HEK293T (cell line): ENCODE measurements at regions not wholly inside any gene's neighbourhood (a gene's known extent, or its start where the extent isn't known, plus 50 kb on each side); places are given as distances from the start of the nearest gene placed in this dataset.
"Not testable (repeated sequence)": the region's sequence is repeated elsewhere in the genome, so short reads cannot be mapped to it uniquely, and the experiment has no call there.

ENCODE experiments used
- CTCF ChIA-PET: fragments of 350-600 bp; formaldehyde crosslinking; extraction: SDS; loops from one replicate; lab custom pipeline; 2021; ENCODE audit warnings: antibody characterized with exemption, inconsistent platforms; lab: Yijun Ruan, JAX
- POLR2A ChIA-PET: fragments of 350-600 bp; formaldehyde crosslinking; extraction: SDS; loops from one replicate; lab custom pipeline; 2020; ENCODE audit warnings: antibody characterized with exemption, inconsistent platforms; lab: Yijun Ruan, JAX
- DNase-seq: peaks from one replicate; pipeline ENCODE4 v3.0.0; 2012; ENCODE audit warnings: mixed read lengths; ENCODE audit errors: extremely low spot score
- ARNT ChIP-seq: fragments of 450-650 bp; IDR thresholded peaks from 2 replicates; pipeline ENCODE4 v1.6.1; 2017; ENCODE audit warnings: mild to moderate bottlenecking
- BHLHE40 ChIP-seq: fragments of 450-650 bp; IDR thresholded peaks from 2 replicates; pipeline ENCODE4 v1.6.1; 2016; ENCODE audit warnings: mild to moderate bottlenecking, moderate library complexity, borderline replicate concordance
- CTBP1 ChIP-seq: fragments of 450-650 bp; IDR thresholded peaks from 2 replicates; pipeline ENCODE4 v1.6.1; 2016; ENCODE audit warnings: borderline replicate concordance
- ELF4 ChIP-seq: fragments of 450-650 bp; IDR thresholded peaks from 2 replicates; pipeline ENCODE4 v1.6.1; 2017; ENCODE audit warnings: antibody characterized with exemption
- FOXA1 ChIP-seq: fragments of 450-650 bp; IDR thresholded peaks from 2 replicates; pipeline ENCODE4 v1.6.1; 2016; ENCODE audit warnings: mild to moderate bottlenecking
- FOXK2 ChIP-seq: fragments of 450-650 bp; IDR thresholded peaks from 2 replicates; pipeline ENCODE4 v1.6.1; 2016; ENCODE audit warnings: mild to moderate bottlenecking
- FOXM1 ChIP-seq: fragments of 450-650 bp; IDR thresholded peaks from 2 replicates; pipeline ENCODE4 v1.6.1; 2017; ENCODE audit warnings: mild to moderate bottlenecking, borderline replicate concordance
- HDGF ChIP-seq: fragments of 450-650 bp; IDR thresholded peaks from 2 replicates; pipeline ENCODE4 v1.6.1; 2017; ENCODE audit warnings: antibody characterized with exemption, borderline replicate concordance
- L3MBTL2 ChIP-seq: fragments of 450-650 bp; conservative IDR thresholded peaks from 2 replicates; pipeline ENCODE4 v1.6.1; 2016; ENCODE audit warnings: mild to moderate bottlenecking
- LEF1 ChIP-seq: fragments of 450-650 bp; IDR thresholded peaks from 2 replicates; pipeline ENCODE4 v1.6.1; 2017; ENCODE audit warnings: mild to moderate bottlenecking, borderline replicate concordance
- NFRKB ChIP-seq: fragments of 450-650 bp; IDR thresholded peaks from 2 replicates; pipeline ENCODE4 v1.6.1; 2016; ENCODE audit warnings: mild to moderate bottlenecking, moderate library complexity
- SP1 ChIP-seq: fragments of 450-650 bp; IDR thresholded peaks from 2 replicates; pipeline ENCODE4 v1.6.1; 2017
- SUZ12 ChIP-seq: fragments of 450-650 bp; IDR thresholded peaks from 2 replicates; pipeline ENCODE4 v1.6.1; 2016; ENCODE audit warnings: mild to moderate bottlenecking
- TARDBP ChIP-seq: fragments of 450-650 bp; IDR thresholded peaks from 2 replicates; pipeline ENCODE4 v1.6.1; 2016
- ZNF384 ChIP-seq: fragments of 450-650 bp; IDR thresholded peaks from 2 replicates; pipeline ENCODE4 v1.6.1; 2016
- TF ChIP-seq, protein P1 (sequence below): fragments of 450-650 bp; IDR thresholded peaks from 2 replicates; pipeline ENCODE4 v1.6.1; 2016

DNA sequence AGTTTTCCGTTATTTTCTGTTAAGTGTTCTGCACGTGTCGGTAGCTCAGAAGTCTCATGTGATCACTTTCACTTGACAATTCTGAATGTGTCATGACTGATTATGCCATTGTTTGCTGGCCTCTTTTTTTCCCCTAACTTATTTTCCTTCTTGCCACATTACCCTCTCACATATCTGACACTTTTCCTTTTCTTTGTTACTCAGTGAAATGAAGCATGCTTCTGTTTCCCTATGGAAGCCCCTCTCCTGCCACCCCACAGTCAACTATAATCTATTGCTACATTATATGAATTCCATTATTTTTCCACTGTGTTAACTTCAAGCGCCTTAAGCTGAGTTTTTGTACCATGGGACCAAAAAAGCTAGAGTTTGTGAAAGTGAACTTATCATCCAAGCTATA, 531.6 kb upstream of the HS3ST5 start:
- ChIA-PET POLR2A (no interaction called here), CTCF (no interaction called here)
- TF ChIP-seq, protein P1, sequence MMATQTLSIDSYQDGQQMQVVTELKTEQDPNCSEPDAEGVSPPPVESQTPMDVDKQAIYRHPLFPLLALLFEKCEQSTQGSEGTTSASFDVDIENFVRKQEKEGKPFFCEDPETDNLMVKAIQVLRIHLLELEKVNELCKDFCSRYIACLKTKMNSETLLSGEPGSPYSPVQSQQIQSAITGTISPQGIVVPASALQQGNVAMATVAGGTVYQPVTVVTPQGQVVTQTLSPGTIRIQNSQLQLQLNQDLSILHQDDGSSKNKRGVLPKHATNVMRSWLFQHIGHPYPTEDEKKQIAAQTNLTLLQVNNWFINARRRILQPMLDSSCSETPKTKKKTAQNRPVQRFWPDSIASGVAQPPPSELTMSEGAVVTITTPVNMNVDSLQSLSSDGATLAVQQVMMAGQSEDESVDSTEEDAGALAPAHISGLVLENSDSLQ, result no peak
- TF ChIP-seq NFRKB (no peak), FOXM1 (no peak), FOXK2 (no peak), ARNT (no peak), LEF1 (no peak), SP1 (no peak), SUZ12 (no peak), ELF4 (no peak), FOXA1 (no peak), TARDBP (no peak)
- no peak for DNase-seq

DNA sequence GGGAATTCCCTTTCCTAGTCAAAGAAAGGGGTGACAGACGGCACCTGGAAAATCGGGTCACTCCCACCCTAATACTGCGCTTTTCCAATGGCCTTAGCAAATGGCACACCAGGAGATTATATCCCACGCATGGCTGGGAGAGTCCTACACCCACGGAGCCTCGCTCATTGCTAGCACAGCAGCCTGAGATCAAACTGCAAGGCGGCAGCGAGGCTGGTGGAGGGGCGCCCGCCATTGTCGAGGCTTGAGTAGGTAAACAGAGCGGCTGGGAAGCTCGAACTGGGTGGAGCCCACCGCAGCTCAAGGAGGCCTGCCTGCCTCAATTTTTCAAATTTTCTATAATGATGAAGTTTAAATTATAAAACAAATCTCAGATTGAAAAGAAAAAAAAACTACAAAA, 522.7 kb upstream of the HS3ST5 start:
- POLR2A ChIA-PET, DNase-seq, CTCF ChIA-PET: not testable (repeated sequence)

DNA sequence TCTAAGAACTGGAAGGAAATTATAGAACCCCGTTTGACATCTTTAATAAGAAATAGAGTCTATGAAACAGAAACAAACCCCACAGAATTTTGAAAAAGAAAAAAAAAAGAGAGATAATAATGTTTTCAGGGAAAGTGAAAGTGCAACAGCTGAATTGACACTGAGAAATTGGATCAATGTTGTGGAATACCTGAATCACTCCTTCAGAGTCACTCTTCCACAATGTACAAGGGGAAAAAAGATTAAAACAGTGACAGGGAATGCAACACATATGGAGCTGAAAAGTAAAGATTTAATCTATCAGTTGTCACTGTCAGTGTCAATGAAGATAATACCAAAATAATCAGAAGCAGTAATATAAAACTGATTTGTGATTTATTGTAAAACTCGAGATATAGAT, 520.8 kb upstream of the HS3ST5 start:
- ChIA-PET CTCF (no interaction called here), POLR2A (no interaction called here)
- TF ChIP-seq SUZ12 (no peak), ARNT (no peak), ELF4 (no peak), NFRKB (no peak), SP1 (no peak), HDGF (no peak), L3MBTL2 (no peak), FOXM1 (no peak), BHLHE40 (no peak), FOXA1 (no peak), ZNF384 (no peak), LEF1 (no peak), TARDBP (no peak), FOXK2 (no peak), CTBP1 (no peak)
- TF ChIP-seq, protein P1, result no peak

DNA sequence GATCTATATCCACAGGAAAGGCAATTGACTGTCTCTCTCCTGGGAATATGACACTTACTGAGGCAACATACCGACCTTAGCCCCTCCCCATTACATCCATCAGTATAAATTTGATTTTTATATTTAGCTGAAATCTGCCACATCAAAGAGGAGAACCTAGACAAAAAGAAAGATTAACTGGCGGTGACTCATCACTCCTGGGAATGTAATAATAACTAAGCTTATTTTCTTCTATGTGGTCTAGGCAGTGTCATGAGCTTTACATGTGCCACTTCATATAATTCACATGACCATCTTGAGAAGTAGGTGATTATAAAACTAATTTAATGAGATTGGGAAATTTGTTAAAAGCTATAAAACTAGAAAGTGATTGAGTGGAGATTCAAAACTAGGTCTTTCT, 520.0 kb upstream of the HS3ST5 start:
- TF ChIP-seq ELF4 (no peak), SP1 (no peak), ZNF384 (no peak)
- no peak for DNase-seq
- ChIA-PET POLR2A (no interaction called here), CTCF (no interaction called here)

More for the DNA sequence above, 520.8 kb upstream of the HS3ST5 start:
- no peak for DNase-seq

DNA sequence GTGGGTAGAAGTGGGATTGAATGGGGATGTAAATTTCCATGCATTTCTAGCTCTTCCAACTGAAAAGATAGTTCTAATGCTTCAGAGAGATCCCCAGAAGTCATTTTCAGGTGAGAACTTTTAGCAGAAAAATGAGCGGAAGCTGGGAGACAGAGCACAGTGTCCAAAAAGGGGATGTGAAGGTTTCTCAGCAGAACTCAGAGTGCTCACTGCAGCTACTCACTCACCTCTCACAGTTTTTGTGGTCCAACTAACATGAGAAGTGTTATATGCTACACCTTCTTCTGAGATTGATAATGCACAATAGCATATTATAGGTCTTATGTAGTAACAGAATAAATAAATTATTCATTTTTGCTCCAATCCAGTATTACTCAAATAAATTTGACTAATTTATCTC, 519.2 kb upstream of the HS3ST5 start:
- POLR2A ChIA-PET, result no interaction called here
- CTCF ChIA-PET, result no interaction called here
- no peak for TF ChIP-seq NFRKB
- TF ChIP-seq CTBP1, result no peak
- no peak for TF ChIP-seq SP1
- DNase-seq, result no peak

- TF ChIP-seq SUZ12, result no peak
- no peak for TF ChIP-seq HDGF
- TF ChIP-seq FOXK2, result no peak
- no peak for TF ChIP-seq FOXM1
- TF ChIP-seq L3MBTL2, result no peak
- TF ChIP-seq NFRKB, result no peak
- TF ChIP-seq LEF1, result no peak
- TF ChIP-seq ZNF384, result no peak
- no peak for TF ChIP-seq TARDBP
- TF ChIP-seq CTBP1, result no peak
- TF ChIP-seq, protein P1, result no peak
- TF ChIP-seq FOXA1, result no peak
- no peak for TF ChIP-seq ELF4
- no peak for TF ChIP-seq ARNT
- TF ChIP-seq BHLHE40, result no peak
- no peak for TF ChIP-seq SP1
- no peak for DNase-seq
- POLR2A ChIA-PET, result no interaction called here
- CTCF ChIA-PET, result no interaction called here
Measured at GRCh38 chr6:114844359-114844758, 501.5 kb upstream of the HS3ST5 start.

GRCh38 chr6:114839019-114839418, 496.2 kb upstream of the HS3ST5 start:
- CTCF ChIA-PET, result no interaction called here
- no peak for DNase-seq
- TF ChIP-seq LEF1 (no peak), FOXA1 (no peak), ARNT (no peak), HDGF (no peak), NFRKB (no peak), ELF4 (no peak), BHLHE40 (no peak), TARDBP (no peak), FOXK2 (no peak), CTBP1 (no peak), L3MBTL2 (no peak), SUZ12 (no peak)
- TF ChIP-seq, protein P1, result no peak
- POLR2A ChIA-PET, result no interaction called here
